DOHH2 (cell line): ENCODE measurements at regions not wholly inside any gene's neighbourhood (a gene's known extent, or its start where the extent isn't known, plus 50 kb on each side); places are given as distances from the start of the nearest gene placed in this dataset.

ENCODE experiments used
- H3F3A ChIP-seq: fragments of 200-600 bp; sonication (generic), shearing (Covaris generic); 2 replicates; pipeline ENCODE4 v1.6.0; 2016; ENCODE audit warnings: antibody characterized with exemption, mild to moderate bottlenecking; ENCODE audit not compliant: control insufficient read depth, insufficient read depth
- H3K27ac ChIP-seq: fragments of 200-600 bp; sonication (generic); 2 replicates; pipeline ENCODE4 v1.5.1; 2014; ENCODE audit warnings: low read depth, mild to moderate bottlenecking, low read length, moderate library complexity
- H3K27me3 ChIP-seq: fragments of 200-600 bp; sonication (generic); 2 replicates; pipeline ENCODE4 v1.6.1; 2014; ENCODE audit warnings: mild to moderate bottlenecking, low read length, mixed read lengths; ENCODE audit not compliant: control insufficient read depth
- H3K36me3 ChIP-seq: fragments of 200-600 bp; sonication (generic); 2 replicates; pipeline ENCODE4 v1.6.1; 2014; ENCODE audit warnings: mild to moderate bottlenecking, low read length, moderate library complexity, mixed read lengths; ENCODE audit not compliant: control insufficient read depth
- H3K4me1 ChIP-seq: fragments of 200-600 bp; sonication (generic); 2 replicates; pipeline ENCODE4 v1.6.1; 2014; ENCODE audit warnings: mild to moderate bottlenecking, low read length, mixed read lengths; ENCODE audit not compliant: control insufficient read depth
- H3K4me2 ChIP-seq: fragments of 200-600 bp; sonication (generic); 2 replicates; pipeline ENCODE4 v1.6.0; 2014; ENCODE audit warnings: mild to moderate bottlenecking, low read length, moderate library complexity
- H3K4me3 ChIP-seq: fragments of 200-600 bp; sonication (generic); 2 replicates; pipeline ENCODE4 v1.5.1; 2014; ENCODE audit warnings: mild to moderate bottlenecking, low read length, mixed read lengths
- H3K79me2 ChIP-seq: fragments of 200-600 bp; sonication (generic); 2 replicates; pipeline ENCODE4 v1.6.1; 2014; ENCODE audit warnings: mild to moderate bottlenecking, low read length, mixed read lengths; ENCODE audit not compliant: control insufficient read depth
- H3K9me2 ChIP-seq: fragments of 200-600 bp; sonication (generic); replicated peaks from 2 replicates; pipeline ENCODE4 v1.6.1; 2014; ENCODE audit warnings: mild to moderate bottlenecking, low read length, mixed read lengths; ENCODE audit not compliant: control insufficient read depth
- H3K9me3 ChIP-seq: fragments of 200-600 bp; sonication (generic); 2 replicates; pipeline ENCODE4 v1.6.1; 2014; ENCODE audit warnings: antibody characterized with exemption, low read length, mixed read lengths; ENCODE audit not compliant: control insufficient read depth, insufficient read depth
- H4K20me1 ChIP-seq: fragments of 200-600 bp; sonication (generic); 2 replicates; pipeline ENCODE4 v1.6.0; 2014; ENCODE audit warnings: low read depth, mild to moderate bottlenecking, antibody characterized with exemption, low read length, moderate library complexity; ENCODE audit not compliant: control insufficient read depth, insufficient read depth
- EZH2phosphoT487 ChIP-seq: fragments of 200-600 bp; sonication (generic); IDR thresholded peaks from 2 replicates; pipeline ENCODE4 v1.6.1; 2017; ENCODE audit warnings: borderline replicate concordance, mild to moderate bottlenecking, antibody characterized with exemption, low read length, moderate library complexity, mixed read lengths
- TF ChIP-seq, protein P1 (sequence below): fragments of 200-600 bp; sonication (generic); IDR thresholded peaks from one replicate; pipeline ENCODE4 v1.5.1; 2014; ENCODE audit warnings: antibody characterized with exemption, mild to moderate bottlenecking, low read depth, low read length; ENCODE audit not compliant: poor library complexity, severe bottlenecking

DNA sequence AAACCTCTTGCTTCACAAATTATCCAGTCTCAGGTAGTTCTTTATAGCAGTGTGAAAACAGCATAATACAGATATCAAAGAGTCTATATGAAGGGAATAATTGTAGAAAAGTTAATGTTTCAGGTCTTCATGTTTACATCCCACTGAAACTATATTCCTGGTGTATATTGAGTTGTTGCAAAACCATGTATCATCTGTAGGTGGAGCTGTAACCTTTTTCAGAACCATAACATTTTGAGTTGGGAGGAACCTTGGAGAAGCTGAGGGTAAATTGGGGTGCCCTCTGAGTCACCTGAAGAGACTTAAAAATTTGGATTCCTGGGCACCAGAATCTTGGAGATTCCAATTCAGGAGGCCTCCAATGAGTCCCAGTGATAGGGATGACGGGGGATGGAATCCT is 51.9 kb upstream of the TAPT1 start:
- Histone ChIP-seq H3F3A (no peaks in the 10 kb centered on the region), H3K27ac (no peak overlapping the region), H3K4me3 (no peak overlapping the region), H3K27me3 (no peaks in the 10 kb centered on the region), H3K79me2 (no peaks in the 10 kb centered on the region), H3K36me3 (no peaks in the 10 kb centered on the region), H3K4me1 (no peaks in the 10 kb centered on the region), H3K9me3 (peaks cover 21% of the 10 kb centered on the region; the same call in 1 of the 2 replicates), H3K9me2 (no peaks in the 10 kb centered on the region), H4K20me1 (no peaks in the 10 kb centered on the region), H3K4me2 (no peak overlapping the region)
- TF ChIP-seq, protein P1, sequence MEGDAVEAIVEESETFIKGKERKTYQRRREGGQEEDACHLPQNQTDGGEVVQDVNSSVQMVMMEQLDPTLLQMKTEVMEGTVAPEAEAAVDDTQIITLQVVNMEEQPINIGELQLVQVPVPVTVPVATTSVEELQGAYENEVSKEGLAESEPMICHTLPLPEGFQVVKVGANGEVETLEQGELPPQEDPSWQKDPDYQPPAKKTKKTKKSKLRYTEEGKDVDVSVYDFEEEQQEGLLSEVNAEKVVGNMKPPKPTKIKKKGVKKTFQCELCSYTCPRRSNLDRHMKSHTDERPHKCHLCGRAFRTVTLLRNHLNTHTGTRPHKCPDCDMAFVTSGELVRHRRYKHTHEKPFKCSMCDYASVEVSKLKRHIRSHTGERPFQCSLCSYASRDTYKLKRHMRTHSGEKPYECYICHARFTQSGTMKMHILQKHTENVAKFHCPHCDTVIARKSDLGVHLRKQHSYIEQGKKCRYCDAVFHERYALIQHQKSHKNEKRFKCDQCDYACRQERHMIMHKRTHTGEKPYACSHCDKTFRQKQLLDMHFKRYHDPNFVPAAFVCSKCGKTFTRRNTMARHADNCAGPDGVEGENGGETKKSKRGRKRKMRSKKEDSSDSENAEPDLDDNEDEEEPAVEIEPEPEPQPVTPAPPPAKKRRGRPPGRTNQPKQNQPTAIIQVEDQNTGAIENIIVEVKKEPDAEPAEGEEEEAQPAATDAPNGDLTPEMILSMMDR, result peak; percentile 45
- no peak for TF ChIP-seq EZH2phosphoT487
